KG1 (cell line): ENCODE measurements at regions not wholly inside any gene's neighbourhood (a gene's known extent, or its start where the extent isn't known, plus 50 kb on each side); places are given as distances from the start of the nearest gene placed in this dataset.
"Not testable (repeated sequence)": the region's sequence is repeated elsewhere in the genome, so short reads cannot be mapped to it uniquely, and the experiment has no call there.

Experiments used
- DNase-seq: peaks from one replicate; lab custom pipeline; 2025; lab: John Stamatoyannopoulos, UW

- DNase-seq: no peak
Observed at GRCh38 chr14:55846826-55847446, 266.9 kb downstream of the KTN1 start.

GRCh38 chr14:55847766-55848165 is 267.8 kb downstream of the KTN1 start:
- DNase-seq: no peak

- DNase-seq: no peak
Observed at GRCh38 chr14:55848964-55849363, 269.0 kb downstream of the KTN1 start.

- no peak for DNase-seq
Observed at GRCh38 chr14:55849833-55850232, 268.4 kb upstream of the PELI2 start.

- no peak for DNase-seq
Observed at GRCh38 chr14:55850825-55851241, 267.4 kb upstream of the PELI2 start.

GRCh38 chr14:55851301-55851700 is 266.9 kb upstream of the PELI2 start:
- DNase-seq: no peak

GRCh38 chr14:55851961-55852360 is 266.2 kb upstream of the PELI2 start:
- no peak for DNase-seq

GRCh38 chr14:55855751-55856150 is 262.5 kb upstream of the PELI2 start:
- DNase-seq: no peak

GRCh38 chr14:55858604-55859003 is 259.6 kb upstream of the PELI2 start:
- no peak for DNase-seq

GRCh38 chr14:55861561-55861960 is 256.6 kb upstream of the PELI2 start:
- DNase-seq: not testable (repeated sequence)

GRCh38 chr14:55864890-55865655 is 253.1 kb upstream of the PELI2 start:
- DNase-seq: no peak

- no peak for DNase-seq
Observed at GRCh38 chr14:55867311-55867710, 250.9 kb upstream of the PELI2 start.

GRCh38 chr14:55867719-55868118 is 250.5 kb upstream of the PELI2 start:
- DNase-seq: no peak

GRCh38 chr14:55869397-55870049 is 248.7 kb upstream of the PELI2 start:
- DNase-seq: no peak

GRCh38 chr14:55873169-55873568 is 245.0 kb upstream of the PELI2 start:
- DNase-seq: no peak

- DNase-seq: no peak
Observed at GRCh38 chr14:55874785-55875184, 243.4 kb upstream of the PELI2 start.

- DNase-seq: no peak
Observed at GRCh38 chr14:55877942-55878341, 240.3 kb upstream of the PELI2 start.

GRCh38 chr14:55881577-55882241 is 236.5 kb upstream of the PELI2 start:
- no peak for DNase-seq

GRCh38 chr14:55884819-55885218 is 233.4 kb upstream of the PELI2 start:
- no peak for DNase-seq

- DNase-seq: no peak
Observed at GRCh38 chr14:55889124-55889523, 229.1 kb upstream of the PELI2 start.

- no peak for DNase-seq
Observed at GRCh38 chr14:55891692-55892091, 226.5 kb upstream of the PELI2 start.

GRCh38 chr14:55892906-55893305 is 225.3 kb upstream of the PELI2 start:
- DNase-seq: no peak

GRCh38 chr14:55893705-55894104 is 224.5 kb upstream of the PELI2 start:
- no peak for DNase-seq
